ENCODE measurements at regions not wholly inside any gene's neighbourhood (a gene's known extent, or its start where the extent isn't known, plus 50 kb on each side); places are given as distances from the start of the nearest gene placed in this dataset.

GRCh38 chr12:107178776-107179175 is 85.4 kb upstream of the CRY1 start:
- TF ChIP-seq CTCF (IDR thresholded peaks at IDR 0.05) (no peak), POLR2A (IDR thresholded peaks at IDR 0.05) (no peak)

Data from Peyer's patch (tissue), 4 donors.